ENCODE measurements at regions not wholly inside any gene's neighbourhood (a gene's known extent, or its start where the extent isn't known, plus 50 kb on each side); places are given as distances from the start of the nearest gene placed in this dataset.
"Not testable (repeated sequence)": the region's sequence is repeated elsewhere in the genome, so short reads cannot be mapped to it uniquely, and the experiment has no call there.

GRCh38 chr6:26795474-26796307 is 136.1 kb upstream of the ZNF322 start:
- not testable (repeated sequence) for TF ChIP-seq EP300 (IDR thresholded peaks at IDR 0.05; ENCODE audit: borderline replicate concordance in 1 of 2, low read depth in 1 of 2, low read length in 1 of 2)
- TF ChIP-seq, protein P1, sequence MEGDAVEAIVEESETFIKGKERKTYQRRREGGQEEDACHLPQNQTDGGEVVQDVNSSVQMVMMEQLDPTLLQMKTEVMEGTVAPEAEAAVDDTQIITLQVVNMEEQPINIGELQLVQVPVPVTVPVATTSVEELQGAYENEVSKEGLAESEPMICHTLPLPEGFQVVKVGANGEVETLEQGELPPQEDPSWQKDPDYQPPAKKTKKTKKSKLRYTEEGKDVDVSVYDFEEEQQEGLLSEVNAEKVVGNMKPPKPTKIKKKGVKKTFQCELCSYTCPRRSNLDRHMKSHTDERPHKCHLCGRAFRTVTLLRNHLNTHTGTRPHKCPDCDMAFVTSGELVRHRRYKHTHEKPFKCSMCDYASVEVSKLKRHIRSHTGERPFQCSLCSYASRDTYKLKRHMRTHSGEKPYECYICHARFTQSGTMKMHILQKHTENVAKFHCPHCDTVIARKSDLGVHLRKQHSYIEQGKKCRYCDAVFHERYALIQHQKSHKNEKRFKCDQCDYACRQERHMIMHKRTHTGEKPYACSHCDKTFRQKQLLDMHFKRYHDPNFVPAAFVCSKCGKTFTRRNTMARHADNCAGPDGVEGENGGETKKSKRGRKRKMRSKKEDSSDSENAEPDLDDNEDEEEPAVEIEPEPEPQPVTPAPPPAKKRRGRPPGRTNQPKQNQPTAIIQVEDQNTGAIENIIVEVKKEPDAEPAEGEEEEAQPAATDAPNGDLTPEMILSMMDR (IDR thresholded peaks at IDR 0.05): not testable (repeated sequence)
- TF ChIP-seq, protein P2, sequence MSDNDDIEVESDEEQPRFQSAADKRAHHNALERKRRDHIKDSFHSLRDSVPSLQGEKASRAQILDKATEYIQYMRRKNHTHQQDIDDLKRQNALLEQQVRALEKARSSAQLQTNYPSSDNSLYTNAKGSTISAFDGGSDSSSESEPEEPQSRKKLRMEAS (IDR thresholded peaks at IDR 0.05; ENCODE audit: low read depth): not testable (repeated sequence)
